B cell (primary cell): ENCODE measurements at regions not wholly inside any gene's neighbourhood (a gene's known extent, or its start where the extent isn't known, plus 50 kb on each side); places are given as distances from the start of the nearest gene placed in this dataset.
"Not testable (repeated sequence)": the region's sequence is repeated elsewhere in the genome, so short reads cannot be mapped to it uniquely, and the experiment has no call there.

Source experiments
- ATAC-seq: fragments of 200-7000 bp; cut with Tn5 transposase; one replicate; pipeline ENCODE4 v1.10.0; 2021; ENCODE audit warnings: low read depth, mild to moderate bottlenecking, moderate number of reproducible peaks, moderate library complexity
- CTCF ChIA-PET: fragments of 350-600 bp; sonication (Branson Sonifier 250); formaldehyde crosslinking; loops from one replicate; lab custom pipeline; 2021; ENCODE audit warnings: antibody characterized with exemption, inconsistent platforms; lab: Charles Lee
- POLR2A ChIA-PET: fragments of 350-600 bp; sonication (Branson Sonifier 250); formaldehyde crosslinking; loops from one replicate; lab custom pipeline; 2021; ENCODE audit warnings: antibody characterized with exemption; lab: Charles Lee
- DNase-seq: peaks from one replicate; pipeline ENCODE4 v3.0.0; 2013
- H2AFZ ChIP-seq: 2 replicates; pipeline ENCODE4 v1.6.1; 2012; ENCODE audit warnings: mild to moderate bottlenecking, low read depth, low read length; ENCODE audit not compliant: insufficient read depth, poor library complexity, severe bottlenecking
- H3K27ac ChIP-seq, 2 donors: 1 replicate in 1 of 2; 2 replicates in 1 of 2; pipeline ENCODE4 v1.5.1; 2012 to 2013; ENCODE audit warnings: low read length in 2 of 2, mild to moderate bottlenecking in 2 of 2, moderate library complexity in 1 of 2
- H3K27me3 ChIP-seq, 4 experiments: fragments of 200-600 bp in 1 of 4; sonication (generic) in 1 of 4; replicated peaks in 1 of 4; 1 replicate in 2 of 4; 2 replicates in 2 of 4; pipeline versions ENCODE4 v1.6.1 to v1.7.0; 2013 to 2016; ENCODE audit warnings: low read length in 3 of 4, mild to moderate bottlenecking in 2 of 4, mixed read lengths in 1 of 4, moderate library complexity in 1 of 4; ENCODE audit not compliant: insufficient read depth in 4 of 4, control insufficient read depth in 3 of 4; ENCODE audit errors: control extremely low read depth in 1 of 4
- H3K36me3 ChIP-seq, 2 experiments: replicated peaks in 1 of 2; 1 replicate in 1 of 2; 2 replicates in 1 of 2; pipeline versions ENCODE4 v1.6.1 to v1.7.1; 2013; ENCODE audit warnings: low read length in 1 of 2; ENCODE audit not compliant: insufficient read depth in 2 of 2, control insufficient read depth in 1 of 2; ENCODE audit errors: control extremely low read depth in 1 of 2, extremely low read depth in 1 of 2
- H3K4me1 ChIP-seq, 2 donors: fragments of 200-600 bp in 1 of 2; sonication (generic) in 1 of 2; 1 replicate in 1 of 2; 2 replicates in 1 of 2; pipeline versions ENCODE4 v1.5.1 to v1.6.1; 2013 to 2017; ENCODE audit warnings: low read length in 2 of 2; ENCODE audit not compliant: control insufficient read depth in 2 of 2, insufficient read depth in 2 of 2
- H3K4me2 ChIP-seq: replicated peaks from 2 replicates; pipeline ENCODE3; 2012; ENCODE audit warnings: mild to moderate bottlenecking, low read depth, low read length; ENCODE audit not compliant: poor library complexity, severe bottlenecking
- H3K4me3 ChIP-seq, 5 experiments: fragments of 200-600 bp in 1 of 5; sonication (generic) in 1 of 5; 1 replicate in 3 of 5; 2 replicates in 2 of 5; pipeline versions ENCODE4 v1.5.1 to v1.7.0; 2011 to 2016; ENCODE audit warnings: low read length in 4 of 5, mild to moderate bottlenecking in 4 of 5, low read depth in 2 of 5, control low read depth in 1 of 5, moderate library complexity in 1 of 5; ENCODE audit not compliant: insufficient read depth in 1 of 5; ENCODE audit errors: control extremely low read depth in 1 of 5, extremely low read depth in 1 of 5
- H3K79me2 ChIP-seq: fragments of 200-600 bp; sonication (generic); one replicate; pipeline ENCODE4 v1.6.0; 2016; ENCODE audit warnings: low read length; ENCODE audit not compliant: control insufficient read depth, insufficient read depth
- H3K9ac ChIP-seq: fragments of 200-600 bp; sonication (generic); 2 replicates; pipeline ENCODE4 v1.6.1; 2017; ENCODE audit warnings: mild to moderate bottlenecking, low read length, moderate library complexity
- H3K9me3 ChIP-seq, 3 donors: one replicate each; pipeline versions ENCODE4 v1.6.1 to v1.7.1; 2013; ENCODE audit warnings: low read length in 2 of 3; ENCODE audit not compliant: control insufficient read depth in 2 of 3, insufficient read depth in 1 of 3; ENCODE audit errors: control extremely low read depth in 1 of 3
- H4K20me1 ChIP-seq: 2 replicates; pipeline ENCODE4 v1.6.0; 2012; ENCODE audit warnings: mild to moderate bottlenecking, low read length; ENCODE audit not compliant: insufficient read depth, control insufficient read depth, poor library complexity, severe bottlenecking
- H3K27ac Mint-ChIP-seq: one replicate; pipeline ENCODE4 v1.8.0; 2021; ENCODE audit warnings: mixed read lengths
- H3K27me3 Mint-ChIP-seq: one replicate; pipeline ENCODE4 v1.8.0; 2021; ENCODE audit warnings: mixed read lengths
- H3K4me1 Mint-ChIP-seq: one replicate; pipeline ENCODE4 v1.8.0; 2021; ENCODE audit warnings: mixed read lengths
- H3K4me3 Mint-ChIP-seq: one replicate; pipeline ENCODE4 v1.8.0; 2021; ENCODE audit warnings: mixed read lengths
- H3K9me3 Mint-ChIP-seq: one replicate; pipeline ENCODE4 v1.8.0; 2022; ENCODE audit warnings: mixed read lengths; ENCODE audit not compliant: insufficient read depth
- EZH2 ChIP-seq: IDR thresholded peaks from 2 replicates; pipeline ENCODE4 v1.6.1; 2012; ENCODE audit warnings: borderline replicate concordance, low read depth, mild to moderate bottlenecking, moderate library complexity, low read length; ENCODE audit not compliant: insufficient read depth, poor library complexity, severe bottlenecking
- WGBS: methylation state at CpG from one replicate; pipeline ENCODE4 v1.1.5; 2013; ENCODE audit warnings: missing lambda C conversion rate; ENCODE audit not compliant: insufficient coverage; 5-methylcytosine and 5-hydroxymethylcytosine counted together
- intact Hi-C: fragments of 100-400 bp; cut with micrococcal nuclease; formaldehyde crosslinking; loops from one replicate; pipeline ENCODE4 v1.10.0; 2022
- TF ChIP-seq, protein P1 (sequence below): fragments of 200-600 bp; IDR thresholded peaks from one replicate; pipeline ENCODE4 v1.8.0; 2022; ENCODE audit warnings: antibody characterized with exemption, mild to moderate bottlenecking

DNA sequence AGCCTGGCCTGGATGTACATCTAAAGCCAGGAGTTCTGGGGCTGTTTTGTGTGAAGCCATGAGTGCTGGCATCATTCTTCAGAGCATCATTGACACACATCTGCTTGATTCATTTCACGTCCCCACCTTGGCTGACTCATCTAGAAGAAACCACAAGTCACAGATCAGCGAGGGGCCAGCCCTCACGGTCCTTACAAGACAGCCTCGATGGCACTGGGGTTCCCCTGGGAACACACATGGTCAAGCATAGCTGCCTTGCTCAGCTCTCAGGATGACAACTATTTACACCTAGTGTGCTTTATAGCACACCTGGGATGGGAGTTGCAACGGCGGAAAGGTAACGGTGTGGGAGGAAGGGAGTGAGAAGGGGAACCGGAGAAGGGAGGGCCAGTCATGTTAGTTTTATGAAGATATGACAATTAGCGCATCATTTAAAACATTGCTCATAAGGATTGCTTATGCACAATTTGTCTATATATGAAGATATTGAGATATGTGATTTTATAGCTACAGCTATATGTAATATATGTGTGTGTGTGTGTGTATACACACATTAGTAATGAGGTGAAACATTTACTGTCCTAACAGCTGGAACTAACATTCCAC is 227.1 kb downstream of the RPLP1 start:
- peaks cover 32% of the 10 kb centered on the region for H3K27me3 Mint-ChIP-seq
- Histone ChIP-seq H3K9me3 (peaks cover 1 to 5% (median 4%) of the 10 kb centered on the region in 3 donors), H3K27me3 (peaks cover 0 to 10% (median 4%) of the 10 kb centered on the region in 4 experiments), H3K79me2 (no peaks in the 10 kb centered on the region), H3K36me3 (no peaks in the 10 kb centered on the region), H2AFZ (no peak overlapping the region), H3K4me1 (peaks cover 4 to 19% of the 10 kb centered on the region in 2 donors), H3K27ac (no peak overlapping the region), H3K4me2 (peak overlapping the region; percentile 2), H3K9ac (no peak overlapping the region), H4K20me1 (no peaks in the 10 kb centered on the region), H3K4me3 (no peak overlapping the region)
- POLR2A ChIA-PET: interaction anchor here (0.7 kb wide), 1 partner anchor 13 kb away, joined by 6 read pairs; no protein-coding TSS in a partner anchor
- CTCF ChIA-PET: interaction anchor here (0.5 to 1.1 kb wide), 2 partner anchors 366 to 415 kb away, joined by 3 to 4 read pairs; no protein-coding TSS in a partner anchor
- peaks cover 3% of the 10 kb centered on the region for H3K9me3 Mint-ChIP-seq
- peak overlapping the region; percentile 81 for H3K27ac Mint-ChIP-seq
- H3K4me3 Mint-ChIP-seq: peak overlapping the region; percentile 48
- no peak for TF ChIP-seq EZH2
- TF ChIP-seq, protein P1, sequence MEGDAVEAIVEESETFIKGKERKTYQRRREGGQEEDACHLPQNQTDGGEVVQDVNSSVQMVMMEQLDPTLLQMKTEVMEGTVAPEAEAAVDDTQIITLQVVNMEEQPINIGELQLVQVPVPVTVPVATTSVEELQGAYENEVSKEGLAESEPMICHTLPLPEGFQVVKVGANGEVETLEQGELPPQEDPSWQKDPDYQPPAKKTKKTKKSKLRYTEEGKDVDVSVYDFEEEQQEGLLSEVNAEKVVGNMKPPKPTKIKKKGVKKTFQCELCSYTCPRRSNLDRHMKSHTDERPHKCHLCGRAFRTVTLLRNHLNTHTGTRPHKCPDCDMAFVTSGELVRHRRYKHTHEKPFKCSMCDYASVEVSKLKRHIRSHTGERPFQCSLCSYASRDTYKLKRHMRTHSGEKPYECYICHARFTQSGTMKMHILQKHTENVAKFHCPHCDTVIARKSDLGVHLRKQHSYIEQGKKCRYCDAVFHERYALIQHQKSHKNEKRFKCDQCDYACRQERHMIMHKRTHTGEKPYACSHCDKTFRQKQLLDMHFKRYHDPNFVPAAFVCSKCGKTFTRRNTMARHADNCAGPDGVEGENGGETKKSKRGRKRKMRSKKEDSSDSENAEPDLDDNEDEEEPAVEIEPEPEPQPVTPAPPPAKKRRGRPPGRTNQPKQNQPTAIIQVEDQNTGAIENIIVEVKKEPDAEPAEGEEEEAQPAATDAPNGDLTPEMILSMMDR: no peak
- DNase-seq (peak; percentile 27), ATAC-seq (peak; percentile 89)
- H3K4me1 Mint-ChIP-seq: peaks cover 16% of the 10 kb centered on the region
- intact Hi-C loops: no loop called here
- WGBS: 4% methylated on average over 4 of the region's 9 CpGs

DNA sequence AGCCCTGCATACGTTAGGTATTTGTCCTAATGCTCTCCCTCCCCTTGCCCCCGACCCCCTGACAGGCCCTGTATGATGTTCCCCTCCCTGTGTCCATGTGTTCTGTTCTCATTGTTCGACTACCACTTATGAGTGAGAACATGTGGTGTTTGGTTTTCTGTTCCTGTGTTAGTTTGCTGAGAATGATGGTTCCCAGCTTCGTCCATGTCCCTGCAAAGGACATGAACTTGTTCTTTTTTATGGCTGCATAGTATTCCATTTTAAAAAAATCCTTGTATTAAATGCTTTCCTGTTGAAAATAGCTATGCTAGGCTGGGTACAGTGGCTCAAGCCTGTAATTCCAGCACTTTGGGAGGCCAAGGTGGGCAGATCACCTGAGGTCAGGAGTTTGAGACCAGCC is 232.2 kb downstream of the RPLP1 start:
- H4K20me1 ChIP-seq, H3K4me3 Mint-ChIP-seq, H3K27ac ChIP-seq, H3K4me3 ChIP-seq, H3K36me3 ChIP-seq, H3K79me2 ChIP-seq, ATAC-seq, DNase-seq, H3K4me1 Mint-ChIP-seq, H3K9ac ChIP-seq, H3K27me3 ChIP-seq, H3K27ac Mint-ChIP-seq, H2AFZ ChIP-seq, H3K4me2 ChIP-seq, intact Hi-C loops, CTCF ChIA-PET, H3K4me1 ChIP-seq: not testable (repeated sequence)
- Mint-ChIP-seq H3K9me3 (peaks cover 10% of the 10 kb centered on the region), H3K27me3 (peaks cover 33% of the 10 kb centered on the region)
- H3K9me3 ChIP-seq: peaks cover 1 to 25% (median 19%) of the 10 kb centered on the region in 3 donors
- WGBS: 100% methylated on average over 1 of the region's 4 CpGs
- POLR2A ChIA-PET: interaction anchor here (0.7 kb wide), 1 partner anchor 18 kb away, joined by 4 read pairs; no protein-coding TSS in a partner anchor
